ENCODE measurements at regions not wholly inside any gene's neighbourhood (a gene's known extent, or its start where the extent isn't known, plus 50 kb on each side); places are given as distances from the start of the nearest gene placed in this dataset.

DNA sequence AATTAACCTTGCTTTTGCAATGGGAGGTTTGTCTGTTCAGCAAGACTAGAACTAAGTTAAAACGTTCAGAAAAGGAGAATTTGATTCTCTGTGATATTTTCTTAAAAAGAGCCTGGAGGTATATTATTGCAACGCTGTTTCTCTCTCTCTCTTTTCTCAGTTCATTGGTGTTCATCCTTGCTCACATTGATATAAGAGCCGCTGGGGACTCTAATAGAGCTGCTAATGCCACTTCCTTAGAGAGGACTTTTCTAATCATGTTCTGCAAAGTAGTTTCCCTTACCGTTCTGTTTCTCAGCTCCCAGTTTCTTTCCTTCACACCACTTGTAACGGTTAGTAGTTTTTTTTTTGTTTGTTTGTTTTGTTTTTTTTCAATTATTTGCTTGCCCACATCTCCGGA, 203.8 kb downstream of the RWDD3 start:
- Histone ChIP-seq H3K4me3 (ENCODE audit: low read length) (no peak overlapping the region), H3K9me3 (ENCODE audit: control insufficient read depth, low read depth, low read length) (no peaks in the 10 kb centered on the region), H3K4me1 (ENCODE audit: control insufficient read depth, low read depth, low read length) (peaks cover 13% of the 10 kb centered on the region), H3K36me3 (ENCODE audit: control insufficient read depth, low read depth, low read length) (no peaks in the 10 kb centered on the region), H3K27ac (ENCODE audit: low read length) (no peak overlapping the region), H3K9ac (ENCODE audit: low read length) (no peak overlapping the region), H3K27me3 (ENCODE audit: control insufficient read depth, insufficient read depth, low read length) (no peaks in the 10 kb centered on the region)

GRCh38 chr1:95438218-95438948, 204.4 kb downstream of the RWDD3 start:
- Histone ChIP-seq H3K9ac (ENCODE audit: low read length) (no peak overlapping the region), H3K27ac (ENCODE audit: low read length) (no peak overlapping the region), H3K4me3 (ENCODE audit: low read length) (no peak overlapping the region)

DNA sequence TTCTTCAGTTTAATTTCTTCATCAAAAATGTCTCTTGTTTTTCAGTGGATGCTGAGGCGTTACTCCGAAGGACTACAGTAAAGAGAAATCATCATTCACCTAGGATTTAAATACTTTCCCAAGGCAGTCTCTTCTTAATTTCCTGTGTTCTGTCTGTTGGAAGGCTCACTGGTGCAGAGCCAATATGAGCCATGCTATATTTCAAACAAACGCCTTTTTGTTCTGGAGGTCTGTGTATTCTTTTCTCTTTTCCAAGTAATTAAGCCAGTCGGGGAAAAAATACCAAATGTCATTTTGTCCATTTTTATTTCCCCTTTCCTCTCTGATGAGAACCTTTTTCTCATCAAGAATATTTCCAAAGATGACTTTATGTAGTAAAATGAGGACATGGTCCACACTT, 206.5 kb downstream of the RWDD3 start:
- H3K36me3 ChIP-seq (ENCODE audit: control insufficient read depth, low read depth, low read length): no peaks in the 10 kb centered on the region
- H3K27me3 ChIP-seq (ENCODE audit: control insufficient read depth, insufficient read depth, low read length): no peaks in the 10 kb centered on the region
- H3K9ac ChIP-seq (ENCODE audit: low read length): no peak overlapping the region
- H3K4me3 ChIP-seq (ENCODE audit: low read length): no peak overlapping the region
- H3K27ac ChIP-seq (ENCODE audit: low read length): no peak overlapping the region
- H3K9me3 ChIP-seq (ENCODE audit: control insufficient read depth, low read depth, low read length): no peaks in the 10 kb centered on the region
- peaks cover 13% of the 10 kb centered on the region for H3K4me1 ChIP-seq (ENCODE audit: control insufficient read depth, low read depth, low read length)

More at GRCh38 chr1:95438218-95438948, 204.4 kb downstream of the RWDD3 start:
- peaks cover 13% of the 10 kb centered on the region for H3K4me1 ChIP-seq (ENCODE audit: control insufficient read depth, low read depth, low read length)
- H3K36me3 ChIP-seq (ENCODE audit: control insufficient read depth, low read depth, low read length): no peaks in the 10 kb centered on the region
- no peaks in the 10 kb centered on the region for H3K27me3 ChIP-seq (ENCODE audit: control insufficient read depth, insufficient read depth, low read length)
- no peaks in the 10 kb centered on the region for H3K9me3 ChIP-seq (ENCODE audit: control insufficient read depth, low read depth, low read length)

DNA sequence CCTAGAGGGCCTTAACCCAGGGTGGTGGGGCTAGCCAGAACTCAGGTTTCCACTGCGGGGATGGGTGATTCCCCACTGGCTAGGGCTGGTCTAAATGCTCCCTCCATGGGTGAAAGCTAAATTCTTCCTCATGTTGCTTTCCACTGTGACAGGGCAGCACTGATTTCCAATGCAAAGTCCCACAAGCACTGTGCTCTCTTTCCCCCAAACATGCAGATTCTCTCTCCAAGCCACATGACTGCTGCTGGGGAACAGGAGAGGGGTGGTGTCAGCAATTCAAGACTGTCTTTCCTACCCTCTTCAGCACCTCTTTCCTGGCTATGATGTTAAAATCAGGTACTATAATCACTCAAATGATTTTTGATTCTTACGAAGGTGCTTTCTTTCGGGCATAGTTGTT, 215.5 kb downstream of the RWDD3 start:
- Histone ChIP-seq H3K4me3 (ENCODE audit: low read length) (no peak overlapping the region), H3K27me3 (ENCODE audit: control insufficient read depth, insufficient read depth, low read length) (no peaks in the 10 kb centered on the region), H3K27ac (ENCODE audit: low read length) (no peak overlapping the region), H3K9me3 (ENCODE audit: control insufficient read depth, low read depth, low read length) (no peaks in the 10 kb centered on the region), H3K36me3 (ENCODE audit: control insufficient read depth, low read depth, low read length) (no peaks in the 10 kb centered on the region), H3K4me1 (ENCODE audit: control insufficient read depth, low read depth, low read length) (no peaks in the 10 kb centered on the region), H3K9ac (ENCODE audit: low read length) (no peak overlapping the region)

DNA sequence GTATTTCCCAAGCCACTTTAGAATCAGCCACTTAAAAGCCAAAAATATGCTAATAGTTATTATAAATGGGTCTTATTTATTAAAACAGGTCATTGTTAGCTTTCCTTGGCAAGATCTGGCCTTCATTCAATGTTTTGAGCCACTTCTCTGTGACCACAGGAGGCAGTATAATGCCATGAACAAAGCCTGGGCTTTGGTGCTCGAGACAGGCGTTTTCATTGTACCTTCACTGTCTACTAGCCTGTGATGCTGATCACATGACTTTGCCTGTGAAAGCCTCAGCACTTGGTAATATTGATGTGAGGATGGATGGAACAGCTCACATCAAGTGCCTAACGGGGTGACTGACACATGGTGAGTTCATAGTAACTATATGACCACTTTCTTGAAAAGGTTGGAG, 217.0 kb downstream of the RWDD3 start:
- Histone ChIP-seq H3K36me3 (ENCODE audit: control insufficient read depth, low read depth, low read length) (no peaks in the 10 kb centered on the region), H3K4me3 (ENCODE audit: low read length) (no peak overlapping the region), H3K9me3 (ENCODE audit: control insufficient read depth, low read depth, low read length) (no peaks in the 10 kb centered on the region), H3K4me1 (ENCODE audit: control insufficient read depth, low read depth, low read length) (no peaks in the 10 kb centered on the region), H3K27me3 (ENCODE audit: control insufficient read depth, insufficient read depth, low read length) (no peaks in the 10 kb centered on the region), H3K27ac (ENCODE audit: low read length) (no peak overlapping the region), H3K9ac (ENCODE audit: low read length) (no peak overlapping the region)

DNA sequence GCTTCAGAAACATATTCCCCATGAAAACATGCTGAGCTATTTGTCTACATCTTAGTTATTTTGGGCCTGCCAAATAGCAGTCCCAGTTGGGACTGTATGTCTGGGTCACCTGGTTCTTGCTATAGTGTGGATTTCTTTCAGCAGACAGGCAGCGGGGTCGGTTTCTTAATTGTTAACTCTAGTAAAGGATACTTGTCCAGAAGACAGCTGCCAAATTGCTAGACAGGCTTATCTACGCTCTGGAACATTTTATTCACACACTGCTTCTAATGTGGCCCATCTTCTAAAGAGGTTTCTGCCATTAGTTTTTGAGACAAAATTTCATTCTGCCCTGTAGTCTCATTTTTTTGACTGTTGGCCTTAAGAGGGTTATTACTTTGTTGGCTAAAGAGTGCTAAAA, 217.9 kb downstream of the RWDD3 start:
- Histone ChIP-seq H3K9me3 (ENCODE audit: control insufficient read depth, low read depth, low read length) (no peaks in the 10 kb centered on the region), H3K4me1 (ENCODE audit: control insufficient read depth, low read depth, low read length) (no peaks in the 10 kb centered on the region), H3K36me3 (ENCODE audit: control insufficient read depth, low read depth, low read length) (no peaks in the 10 kb centered on the region), H3K27ac (ENCODE audit: low read length) (no peak overlapping the region), H3K27me3 (ENCODE audit: control insufficient read depth, insufficient read depth, low read length) (no peaks in the 10 kb centered on the region), H3K4me3 (ENCODE audit: low read length) (no peak overlapping the region), H3K9ac (ENCODE audit: low read length) (no peak overlapping the region)

GRCh38 chr1:95453053-95453452, 219.0 kb downstream of the RWDD3 start:
- no peaks in the 10 kb centered on the region for H3K9me3 ChIP-seq (ENCODE audit: control insufficient read depth, low read depth, low read length)
- no peaks in the 10 kb centered on the region for H3K36me3 ChIP-seq (ENCODE audit: control insufficient read depth, low read depth, low read length)
- no peaks in the 10 kb centered on the region for H3K4me1 ChIP-seq (ENCODE audit: control insufficient read depth, low read depth, low read length)
- H3K9ac ChIP-seq (ENCODE audit: low read length): no peak overlapping the region
- H3K27me3 ChIP-seq (ENCODE audit: control insufficient read depth, insufficient read depth, low read length): no peaks in the 10 kb centered on the region
- no peak overlapping the region for H3K4me3 ChIP-seq (ENCODE audit: low read length)
- H3K27ac ChIP-seq (ENCODE audit: low read length): no peak overlapping the region

- Histone ChIP-seq H3K27ac (ENCODE audit: low read length) (no peak overlapping the region), H3K9ac (ENCODE audit: low read length) (no peak overlapping the region), H3K4me3 (ENCODE audit: low read length) (no peak overlapping the region), H3K27me3 (ENCODE audit: control insufficient read depth, insufficient read depth, low read length) (no peaks in the 10 kb centered on the region), H3K9me3 (ENCODE audit: control insufficient read depth, low read depth, low read length) (peaks cover 3% of the 10 kb centered on the region), H3K4me1 (ENCODE audit: control insufficient read depth, low read depth, low read length) (no peaks in the 10 kb centered on the region), H3K36me3 (ENCODE audit: control insufficient read depth, low read depth, low read length) (no peaks in the 10 kb centered on the region)
These were observed 233.0 kb downstream of the RWDD3 start for GRCh38 chr1:95467036-95467435.

DNA sequence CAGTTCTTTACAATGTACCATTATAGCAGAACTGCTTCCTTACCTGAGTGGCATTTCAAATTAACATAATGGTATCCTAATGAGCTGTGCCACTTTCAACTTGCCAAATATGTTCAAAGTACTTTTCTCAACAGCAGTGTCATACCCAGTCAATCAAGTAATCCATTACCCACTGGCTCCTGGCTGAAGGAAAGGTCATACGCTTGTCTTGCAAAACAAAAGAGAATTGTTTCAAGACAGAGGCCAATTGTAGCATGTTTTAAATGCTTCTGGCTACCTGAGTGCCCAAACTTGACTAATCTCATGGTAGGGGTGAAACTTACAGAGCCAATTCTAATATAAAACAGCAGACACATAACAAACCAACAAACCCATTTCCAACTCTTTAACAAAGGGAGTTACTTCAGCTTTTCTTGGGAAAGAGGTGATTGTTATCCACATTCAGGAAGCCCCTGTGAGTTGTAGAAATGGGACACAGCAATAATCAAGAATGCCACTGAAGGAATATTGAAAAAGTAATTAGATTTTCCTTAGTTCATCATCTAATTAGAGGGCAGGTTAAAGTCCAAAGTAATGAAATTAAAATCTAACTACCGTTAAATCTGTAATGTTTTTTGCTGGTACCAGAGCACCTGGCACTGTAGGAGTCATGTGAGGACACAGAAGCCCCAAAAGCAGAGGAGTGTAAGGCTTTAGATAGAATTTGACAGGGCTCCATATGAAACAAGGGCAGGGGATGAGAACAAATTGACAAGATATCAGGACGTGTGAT, 241.9 kb downstream of the RWDD3 start:
- Histone ChIP-seq H3K4me3 (ENCODE audit: low read length) (no peak overlapping the region), H3K9me3 (ENCODE audit: control insufficient read depth, low read depth, low read length) (no peaks in the 10 kb centered on the region), H3K27me3 (ENCODE audit: control insufficient read depth, insufficient read depth, low read length) (no peaks in the 10 kb centered on the region), H3K4me1 (ENCODE audit: control insufficient read depth, low read depth, low read length) (no peaks in the 10 kb centered on the region), H3K27ac (ENCODE audit: low read length) (no peak overlapping the region), H3K9ac (ENCODE audit: low read length) (no peak overlapping the region), H3K36me3 (ENCODE audit: control insufficient read depth, low read depth, low read length) (no peaks in the 10 kb centered on the region)

GRCh38 chr1:95496307-95496706, 262.3 kb downstream of the RWDD3 start:
- H3K4me1 ChIP-seq (ENCODE audit: control insufficient read depth, low read depth, low read length): no peaks in the 10 kb centered on the region
- H3K4me3 ChIP-seq (ENCODE audit: low read length): no peak overlapping the region
- no peaks in the 10 kb centered on the region for H3K9me3 ChIP-seq (ENCODE audit: control insufficient read depth, low read depth, low read length)
- no peak overlapping the region for H3K9ac ChIP-seq (ENCODE audit: low read length)
- no peaks in the 10 kb centered on the region for H3K36me3 ChIP-seq (ENCODE audit: control insufficient read depth, low read depth, low read length)
- no peaks in the 10 kb centered on the region for H3K27me3 ChIP-seq (ENCODE audit: control insufficient read depth, insufficient read depth, low read length)
- no peak overlapping the region for H3K27ac ChIP-seq (ENCODE audit: low read length)

- no peaks in the 10 kb centered on the region for H3K27me3 ChIP-seq (ENCODE audit: control insufficient read depth, insufficient read depth, low read length)
- no peak overlapping the region for H3K27ac ChIP-seq (ENCODE audit: low read length)
These were observed 262.8 kb downstream of the RWDD3 start for GRCh38 chr1:95496773-95497172.

GRCh38 chr1:95497566-95497965, 263.6 kb downstream of the RWDD3 start:
- Histone ChIP-seq H3K27me3 (ENCODE audit: control insufficient read depth, insufficient read depth, low read length) (no peaks in the 10 kb centered on the region), H3K9ac (ENCODE audit: low read length) (no peak overlapping the region), H3K36me3 (ENCODE audit: control insufficient read depth, low read depth, low read length) (no peaks in the 10 kb centered on the region), H3K4me3 (ENCODE audit: low read length) (no peak overlapping the region), H3K4me1 (ENCODE audit: control insufficient read depth, low read depth, low read length) (no peaks in the 10 kb centered on the region), H3K27ac (ENCODE audit: low read length) (no peak overlapping the region), H3K9me3 (ENCODE audit: control insufficient read depth, low read depth, low read length) (no peaks in the 10 kb centered on the region)

More at GRCh38 chr1:95496773-95497172, 262.8 kb downstream of the RWDD3 start:
- H3K36me3 ChIP-seq (ENCODE audit: control insufficient read depth, low read depth, low read length): no peaks in the 10 kb centered on the region
- no peaks in the 10 kb centered on the region for H3K4me1 ChIP-seq (ENCODE audit: control insufficient read depth, low read depth, low read length)
- H3K4me3 ChIP-seq (ENCODE audit: low read length): no peak overlapping the region
- no peaks in the 10 kb centered on the region for H3K9me3 ChIP-seq (ENCODE audit: control insufficient read depth, low read depth, low read length)
- H3K9ac ChIP-seq (ENCODE audit: low read length): no peak overlapping the region

All from iPS-18a (cell line).